Spleen (tissue), 11 donors: ENCODE measurements at regions not wholly inside any gene's neighbourhood (a gene's known extent, or its start where the extent isn't known, plus 50 kb on each side); places are given as distances from the start of the nearest gene placed in this dataset.

Experiments used
- DNase-seq: peaks from one replicate; pipeline ENCODE4 v3.0.0-alpha.2; 2020
- H3K27ac ChIP-seq, 8 donors: fragments of 200-600 bp; sonication (generic) in 7 of 8; 1 replicate in 4 of 8; 2 replicates in 4 of 8; pipeline versions ENCODE4 v1.5.0 to v1.8.0; 2016 to 2021; ENCODE audit warnings: inconsistent platforms in 4 of 8, mild to moderate bottlenecking in 4 of 8, moderate library complexity in 1 of 8
- H3K27me3 ChIP-seq, 7 donors: fragments of 200-600 bp; sonication (generic) in 6 of 7; replicated peaks in 1 of 7; 1 replicate in 4 of 7; 2 replicates in 3 of 7; pipeline versions ENCODE4 v1.5.0 to v1.8.0; 2016 to 2021; ENCODE audit warnings: inconsistent platforms in 3 of 7, mild to moderate bottlenecking in 1 of 7
- H3K36me3 ChIP-seq, 6 donors: fragments of 200-600 bp; sonication (generic) in 5 of 6; 1 replicate in 4 of 6; 2 replicates in 2 of 6; pipeline versions ENCODE4 v1.5.0 to v1.8.0; 2016 to 2021; ENCODE audit warnings: inconsistent platforms in 2 of 6
- H3K4me1 ChIP-seq, 6 donors: fragments of 200-600 bp; sonication (generic) in 5 of 6; 1 replicate in 3 of 6; 2 replicates in 3 of 6; pipeline versions ENCODE4 v1.5.0 to v1.8.0; 2016 to 2021; ENCODE audit warnings: inconsistent platforms in 3 of 6
- H3K4me3 ChIP-seq, 8 donors: fragments of 200-600 bp; sonication (generic) in 7 of 8; 1 replicate in 4 of 8; 2 replicates in 4 of 8; pipeline versions ENCODE4 v1.5.0 to v1.8.0; 2016 to 2021; ENCODE audit warnings: inconsistent platforms in 4 of 8, mild to moderate bottlenecking in 4 of 8, moderate library complexity in 2 of 8
- H3K9me3 ChIP-seq, 8 donors: fragments of 200-600 bp; sonication (generic) in 7 of 8; 1 replicate in 4 of 8; 2 replicates in 4 of 8; pipeline versions ENCODE4 v1.5.0 to v1.8.0; 2016 to 2021; ENCODE audit warnings: inconsistent platforms in 4 of 8
- POLR2A ChIP-seq, 3 donors: fragments of 450-650 bp; IDR thresholded peaks; one replicate each; pipeline ENCODE4 v1.5.1; 2017; ENCODE audit warnings: antibody characterized with exemption in 3 of 3, mild to moderate bottlenecking in 1 of 3
- POLR2AphosphoS5 ChIP-seq, 3 donors: sonication (generic); formaldehyde crosslinking; IDR thresholded peaks; one replicate each; pipeline ENCODE4 v1.5.1; 2017; ENCODE audit warnings: antibody characterized with exemption in 3 of 3
- WGBS, 5 donors: extraction: QIAGEN DNeasy Blood & Tissue Kit in 3 of 5; methylation state at CpG; one replicate each; pipeline versions ENCODE4 v1.1.5 to v1.1.7; 2013 to 2018; 5-methylcytosine and 5-hydroxymethylcytosine counted together
- intact Hi-C: fragments of 100-400 bp; cut with DNase I; formaldehyde crosslinking; loops from one replicate; pipeline ENCODE4 v1.15.0; 2023; ENCODE audit warnings: low total_unique reads
- TF ChIP-seq, protein P1 (sequence below), 11 experiments: fragments of 200-600 bp in 7 of 11; fragments of 450-650 bp in 4 of 11; sonication (generic) in 4 of 11; IDR thresholded peaks in 8 of 11; conservative IDR thresholded peaks in 3 of 11; 1 replicate in 7 of 11; 2 replicates in 4 of 11; pipeline versions ENCODE4 v1.4.0 to v1.8.0; 2016 to 2021; ENCODE audit warnings: antibody characterized with exemption in 11 of 11, inconsistent platforms in 4 of 11, mild to moderate bottlenecking in 1 of 11
- donor health status: healthy with polysubstance abuse.
- donor health status: DM: no; HTN: no; CAD: no; lungs with moderate emphysema.
- donor health status: DM: no; HTN: no; CAD: no.
- donor health status: Bipolar disorder and iron deficiency.
- donor health status: healthy.
- donor health status: DM: no; HTN: no; CAD: no.
- donor health status: DM: yes; HTN: yes; CAD: no.

DNA sequence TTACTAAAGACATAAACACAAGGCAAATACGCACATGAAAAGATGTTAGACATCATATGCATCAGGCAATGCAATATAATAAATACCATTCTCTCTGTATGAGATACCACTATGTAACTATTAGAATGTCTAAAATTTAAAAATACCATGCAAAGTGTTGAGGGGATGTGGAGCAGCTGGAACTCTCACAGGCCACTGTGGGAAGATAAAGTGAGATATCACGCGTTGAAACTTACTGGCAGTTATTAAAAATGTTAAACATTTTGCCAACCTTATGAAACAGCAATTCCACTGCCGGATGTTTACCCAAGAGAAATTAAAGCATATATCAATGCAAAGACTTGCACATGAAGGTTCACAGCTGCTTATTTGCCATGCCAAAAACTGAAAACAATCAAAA, 556.7 kb downstream of the LRRC70 start:
- intact Hi-C loops = no loop called here

GRCh38 chr5:63131626-63132285, 553.1 kb downstream of the LRRC70 start:
- intact Hi-C loops = no loop called here
- no peaks in the 10 kb centered on the region for H3K36me3 ChIP-seq
- no peaks in the 10 kb centered on the region for H3K4me1 ChIP-seq
- no peaks in the 10 kb centered on the region for H3K9me3 ChIP-seq
- no peak for DNase-seq
- no peak for TF ChIP-seq POLR2AphosphoS5 (IDR thresholded peaks at IDR 0.05)
- H3K4me3 ChIP-seq = no peak overlapping the region
- H3K27ac ChIP-seq = no peak overlapping the region
- H3K27me3 ChIP-seq = no peaks in the 10 kb centered on the region
- WGBS, 5 donors = 83 to 90% (median 84%) methylated on average over 3 of the region's 3 CpGs

More for the DNA sequence above, 556.7 kb downstream of the LRRC70 start:
- Histone ChIP-seq H3K4me1 (no peaks in the 10 kb centered on the region), H3K27ac (no peak overlapping the region), H3K4me3 (no peak overlapping the region), H3K27me3 (no peaks in the 10 kb centered on the region), H3K9me3 (no peaks in the 10 kb centered on the region), H3K36me3 (no peaks in the 10 kb centered on the region)
- WGBS, 5 donors = 79 to 92% (median 88%) methylated on average over 4 of the region's 4 CpGs
- no peak for DNase-seq
- TF ChIP-seq POLR2A (IDR thresholded peaks at IDR 0.05) (no peak), POLR2AphosphoS5 (IDR thresholded peaks at IDR 0.05) (no peak)
- TF ChIP-seq, protein P1, sequence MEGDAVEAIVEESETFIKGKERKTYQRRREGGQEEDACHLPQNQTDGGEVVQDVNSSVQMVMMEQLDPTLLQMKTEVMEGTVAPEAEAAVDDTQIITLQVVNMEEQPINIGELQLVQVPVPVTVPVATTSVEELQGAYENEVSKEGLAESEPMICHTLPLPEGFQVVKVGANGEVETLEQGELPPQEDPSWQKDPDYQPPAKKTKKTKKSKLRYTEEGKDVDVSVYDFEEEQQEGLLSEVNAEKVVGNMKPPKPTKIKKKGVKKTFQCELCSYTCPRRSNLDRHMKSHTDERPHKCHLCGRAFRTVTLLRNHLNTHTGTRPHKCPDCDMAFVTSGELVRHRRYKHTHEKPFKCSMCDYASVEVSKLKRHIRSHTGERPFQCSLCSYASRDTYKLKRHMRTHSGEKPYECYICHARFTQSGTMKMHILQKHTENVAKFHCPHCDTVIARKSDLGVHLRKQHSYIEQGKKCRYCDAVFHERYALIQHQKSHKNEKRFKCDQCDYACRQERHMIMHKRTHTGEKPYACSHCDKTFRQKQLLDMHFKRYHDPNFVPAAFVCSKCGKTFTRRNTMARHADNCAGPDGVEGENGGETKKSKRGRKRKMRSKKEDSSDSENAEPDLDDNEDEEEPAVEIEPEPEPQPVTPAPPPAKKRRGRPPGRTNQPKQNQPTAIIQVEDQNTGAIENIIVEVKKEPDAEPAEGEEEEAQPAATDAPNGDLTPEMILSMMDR (IDR thresholded peaks at IDR 0.05 in 8 of 11, conservative IDR thresholded peaks at IDR 0.05 in 3 of 11) = no peak

DNA sequence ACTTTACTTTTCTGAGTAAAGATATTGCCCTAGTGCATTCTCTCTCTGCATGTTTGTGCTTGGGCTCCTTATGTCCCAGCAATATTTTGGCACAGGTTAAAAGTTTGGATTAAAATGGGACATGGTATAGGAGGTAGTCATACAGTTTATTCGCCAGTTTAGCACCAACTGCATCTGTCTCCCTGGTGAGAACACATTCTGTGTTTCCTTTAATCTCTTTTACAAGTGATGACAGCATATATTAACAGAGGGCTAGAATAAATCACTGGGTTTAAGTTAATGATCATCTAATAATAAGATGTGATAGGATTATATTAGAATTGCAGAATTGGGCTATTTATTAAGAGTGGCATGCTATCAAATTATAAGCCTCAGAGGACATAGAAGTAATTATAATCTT, 550.1 kb downstream of the LRRC70 start:
- no peaks in the 10 kb centered on the region for H3K9me3 ChIP-seq
- TF ChIP-seq POLR2AphosphoS5 (IDR thresholded peaks at IDR 0.05) = no peak
- TF ChIP-seq POLR2A (IDR thresholded peaks at IDR 0.05) = no peak
- TF ChIP-seq, protein P1 (IDR thresholded peaks at IDR 0.05 in 8 of 11, conservative IDR thresholded peaks at IDR 0.05 in 3 of 11) = no peak
- DNase-seq = no peak
- WGBS, 5 donors = 70 to 93% (median 81%) methylated on average over 1 of the region's 1 CpG
- no peaks in the 10 kb centered on the region for H3K4me1 ChIP-seq
- intact Hi-C loops = no loop called here
- no peak overlapping the region for H3K4me3 ChIP-seq
- H3K27me3 ChIP-seq = no peaks in the 10 kb centered on the region
- no peaks in the 10 kb centered on the region for H3K36me3 ChIP-seq
- H3K27ac ChIP-seq = no peak overlapping the region

DNA sequence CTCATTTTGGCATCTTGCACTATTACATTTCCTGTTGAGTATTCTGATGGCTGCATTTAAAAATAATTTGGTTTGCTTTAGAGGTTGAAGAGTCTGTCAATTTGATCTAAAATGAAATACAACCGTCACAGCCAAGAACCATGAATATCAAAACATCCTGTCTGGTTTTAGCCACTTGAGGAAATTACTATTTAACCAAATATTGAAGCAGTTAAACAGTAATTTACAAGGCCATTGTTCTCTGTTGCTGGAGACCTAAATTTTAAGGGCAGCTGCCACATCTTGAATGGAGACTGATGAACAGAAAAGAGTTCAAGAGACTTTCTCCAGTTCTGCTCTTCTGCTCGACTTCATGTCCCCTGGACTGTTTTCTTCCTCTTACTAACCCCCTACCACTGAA, 549.4 kb downstream of the LRRC70 start:
- Histone ChIP-seq H3K27me3 (no peaks in the 10 kb centered on the region), H3K4me1 (no peaks in the 10 kb centered on the region), H3K4me3 (no peak overlapping the region), H3K36me3 (no peaks in the 10 kb centered on the region), H3K9me3 (no peaks in the 10 kb centered on the region), H3K27ac (no peak overlapping the region)
- intact Hi-C loops = no loop called here
- no peak for DNase-seq
- TF ChIP-seq POLR2A (IDR thresholded peaks at IDR 0.05) (no peak), POLR2AphosphoS5 (IDR thresholded peaks at IDR 0.05) (no peak)
- TF ChIP-seq, protein P1 (IDR thresholded peaks at IDR 0.05 in 8 of 11, conservative IDR thresholded peaks at IDR 0.05 in 3 of 11) = no peak
- WGBS, 5 donors = 10 to 28% (median 18%) methylated on average over 2 of the region's 2 CpGs
